ENCODE measurements at regions not wholly inside any gene's neighbourhood (a gene's known extent, or its start where the extent isn't known, plus 50 kb on each side); places are given as distances from the start of the nearest gene placed in this dataset.

DNA sequence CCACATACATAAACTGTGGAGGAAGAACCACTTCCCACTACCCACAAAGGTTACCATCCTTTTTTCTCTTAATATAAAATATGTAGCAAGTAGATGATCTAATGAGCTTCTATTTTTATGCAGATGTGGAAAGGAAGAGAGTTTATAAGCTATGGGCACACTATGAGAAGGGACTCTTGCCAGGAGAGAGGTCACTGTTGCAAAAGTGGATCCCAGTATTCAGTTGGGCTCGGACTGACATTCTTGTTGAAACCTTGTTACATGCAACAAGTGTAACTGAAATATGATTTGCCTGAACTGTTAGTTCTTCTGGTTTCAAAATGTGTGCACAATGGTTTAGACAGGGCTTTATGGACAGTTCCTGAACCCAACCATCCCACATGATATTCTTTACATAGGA lies 397.4 kb upstream of the PKN2 start:
- H3K4me3 ChIP-seq (ENCODE audit: low read depth, low read length), result no peak overlapping the region
- DNase-seq (ENCODE audit: low read depth), result no peak

GRCh38 chr1:88288571-88288970 lies 395.5 kb upstream of the PKN2 start:
- H3K4me3 ChIP-seq (ENCODE audit: low read depth, low read length), result no peak overlapping the region
- TF ChIP-seq, protein P1, sequence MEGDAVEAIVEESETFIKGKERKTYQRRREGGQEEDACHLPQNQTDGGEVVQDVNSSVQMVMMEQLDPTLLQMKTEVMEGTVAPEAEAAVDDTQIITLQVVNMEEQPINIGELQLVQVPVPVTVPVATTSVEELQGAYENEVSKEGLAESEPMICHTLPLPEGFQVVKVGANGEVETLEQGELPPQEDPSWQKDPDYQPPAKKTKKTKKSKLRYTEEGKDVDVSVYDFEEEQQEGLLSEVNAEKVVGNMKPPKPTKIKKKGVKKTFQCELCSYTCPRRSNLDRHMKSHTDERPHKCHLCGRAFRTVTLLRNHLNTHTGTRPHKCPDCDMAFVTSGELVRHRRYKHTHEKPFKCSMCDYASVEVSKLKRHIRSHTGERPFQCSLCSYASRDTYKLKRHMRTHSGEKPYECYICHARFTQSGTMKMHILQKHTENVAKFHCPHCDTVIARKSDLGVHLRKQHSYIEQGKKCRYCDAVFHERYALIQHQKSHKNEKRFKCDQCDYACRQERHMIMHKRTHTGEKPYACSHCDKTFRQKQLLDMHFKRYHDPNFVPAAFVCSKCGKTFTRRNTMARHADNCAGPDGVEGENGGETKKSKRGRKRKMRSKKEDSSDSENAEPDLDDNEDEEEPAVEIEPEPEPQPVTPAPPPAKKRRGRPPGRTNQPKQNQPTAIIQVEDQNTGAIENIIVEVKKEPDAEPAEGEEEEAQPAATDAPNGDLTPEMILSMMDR (IDR thresholded peaks at IDR 0.05; ENCODE audit: insufficient read depth, low read depth, low read length, missing control alignments), result no peak
- DNase-seq (ENCODE audit: low read depth), result no peak

More for the DNA sequence above, 397.4 kb upstream of the PKN2 start:
- TF ChIP-seq, protein P1 (IDR thresholded peaks at IDR 0.05; ENCODE audit: insufficient read depth, low read depth, low read length, missing control alignments), result no peak

DNA sequence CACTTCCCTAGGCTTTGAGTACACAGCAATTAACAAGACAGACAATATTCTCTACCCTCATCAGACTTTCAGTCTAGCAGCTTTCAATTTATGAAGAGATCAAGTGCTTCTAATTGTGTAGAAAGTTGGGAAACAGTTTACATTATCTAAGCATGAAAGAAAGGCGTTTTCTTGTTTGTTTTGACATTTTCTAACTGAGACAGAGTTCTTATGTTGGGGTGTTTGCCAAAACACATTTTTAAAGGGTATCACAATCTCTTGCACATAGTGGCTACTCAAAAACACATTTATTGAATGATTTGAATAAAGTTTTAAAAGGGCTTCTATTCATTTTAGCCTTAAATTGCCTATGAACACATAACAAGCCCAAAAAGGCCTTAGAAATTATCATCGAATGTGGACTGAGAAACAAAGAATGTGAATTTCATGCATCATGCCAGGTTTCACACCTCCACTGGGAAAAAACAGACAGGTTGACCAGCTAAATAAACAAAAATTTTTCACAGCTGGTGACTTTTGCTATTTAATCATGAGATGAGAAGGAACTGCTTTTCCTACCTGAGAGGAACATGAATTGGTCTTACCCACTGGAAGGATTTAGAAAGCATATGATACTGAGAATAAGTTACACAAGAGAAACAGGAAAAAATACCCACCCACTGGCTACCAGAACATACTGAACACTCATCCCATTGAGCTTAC lies 394.5 kb upstream of the PKN2 start:
- no peak for DNase-seq (ENCODE audit: low read depth)
- no peak overlapping the region for H3K4me3 ChIP-seq (ENCODE audit: low read depth, low read length)
- TF ChIP-seq, protein P1 (IDR thresholded peaks at IDR 0.05; ENCODE audit: insufficient read depth, low read depth, low read length, missing control alignments), result no peak

DNA sequence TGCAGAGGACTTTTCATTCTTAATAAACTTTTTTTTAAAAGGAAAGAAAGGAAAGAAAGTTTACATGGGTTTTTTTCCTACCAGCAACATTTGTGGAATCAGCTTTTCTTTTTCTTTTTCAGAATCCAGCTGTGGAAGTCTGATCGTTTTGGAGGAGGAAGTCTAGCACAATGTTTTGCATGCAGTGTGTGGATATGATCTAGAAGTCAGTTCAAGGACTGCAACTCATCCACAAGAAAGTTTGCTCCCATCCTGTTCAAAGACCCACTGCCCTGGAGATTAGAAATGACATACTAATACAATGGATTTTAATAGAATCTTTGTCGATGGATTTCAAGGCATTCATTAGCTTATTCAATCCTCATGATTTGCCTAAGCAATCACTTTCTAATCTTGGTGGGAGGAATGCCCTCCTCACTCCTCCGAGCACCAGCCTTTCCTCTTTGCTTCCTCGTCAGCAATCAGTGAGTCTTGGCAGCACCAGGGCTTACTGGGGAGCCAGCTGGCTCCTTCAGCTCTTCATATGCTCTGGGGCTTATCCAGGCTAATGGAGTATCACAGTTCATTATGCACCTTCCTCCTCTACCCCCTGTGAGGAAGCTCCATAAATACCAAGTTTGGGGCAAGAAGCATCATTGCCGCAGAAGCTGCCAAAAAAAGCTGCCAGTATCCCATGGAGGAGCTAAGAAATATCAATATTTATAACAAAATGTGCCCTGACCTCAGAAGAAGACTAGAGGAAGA lies 392.3 kb upstream of the PKN2 start:
- no peak overlapping the region for H3K4me3 ChIP-seq (ENCODE audit: low read depth, low read length)
- TF ChIP-seq, protein P1 (IDR thresholded peaks at IDR 0.05; ENCODE audit: insufficient read depth, low read depth, low read length, missing control alignments), result no peak
- DNase-seq (ENCODE audit: low read depth), result no peak

- no peak for DNase-seq (ENCODE audit: low read depth)
- no peak overlapping the region for H3K4me3 ChIP-seq (ENCODE audit: low read depth, low read length)
- TF ChIP-seq, protein P1 (IDR thresholded peaks at IDR 0.05; ENCODE audit: insufficient read depth, low read depth, low read length, missing control alignments), result no peak
These were observed 390.3 kb upstream of the PKN2 start for GRCh38 chr1:88293691-88294190.

DNA sequence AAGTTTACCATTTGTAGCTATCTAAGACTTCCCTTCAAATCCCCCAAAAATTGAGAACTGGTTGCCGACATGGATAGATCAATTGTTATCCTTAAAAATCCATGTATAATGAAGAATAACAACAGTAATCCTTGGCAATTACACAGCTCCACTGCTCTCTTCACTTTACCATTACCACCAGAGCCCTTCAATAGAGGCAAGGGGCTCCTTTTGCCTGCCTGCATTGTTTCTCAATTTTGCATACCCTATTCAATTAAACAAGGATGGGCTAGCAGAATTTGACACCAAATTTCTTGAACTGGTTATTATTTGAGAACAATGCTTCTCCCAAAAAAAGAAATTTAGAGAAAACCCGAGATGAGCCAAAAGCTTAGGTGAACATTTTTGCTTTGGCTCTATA lies 387.8 kb upstream of the PKN2 start:
- no peak for DNase-seq (ENCODE audit: low read depth)
- TF ChIP-seq, protein P1 (IDR thresholded peaks at IDR 0.05; ENCODE audit: insufficient read depth, low read depth, low read length, missing control alignments), result no peak
- H3K4me3 ChIP-seq (ENCODE audit: low read depth, low read length), result no peak overlapping the region
